Fibroblast of the aortic adventitia (primary cell): ENCODE measurements at regions not wholly inside any gene's neighbourhood (a gene's known extent, or its start where the extent isn't known, plus 50 kb on each side); places are given as distances from the start of the nearest gene placed in this dataset.

ENCODE experiments used
- DNase-seq: peaks from one replicate; pipeline ENCODE4 v3.0.0-alpha.2; 2010; ENCODE audit warnings: low read depth
- H3K4me3 ChIP-seq: 2 replicates; pipeline ENCODE4 v1.5.1; 2011; ENCODE audit warnings: low read depth, mild to moderate bottlenecking, control low read depth, low read length, moderate library complexity
- CTCF ChIP-seq: IDR thresholded peaks from 2 replicates; pipeline ENCODE4 v1.5.1; 2011; ENCODE audit warnings: mild to moderate bottlenecking, low read length, control low read depth, inconsistent platforms; ENCODE audit not compliant: insufficient read depth

GRCh38 chr11:57087991-57088390 lies 93.8 kb upstream of the LRRC55 start:
- no peak overlapping the region for H3K4me3 ChIP-seq
- DNase-seq: no peak
- no peak for TF ChIP-seq CTCF

- H3K4me3 ChIP-seq: no peak overlapping the region
- no peak for DNase-seq
- no peak for TF ChIP-seq CTCF
Observed at GRCh38 chr11:57092028-57092698, 89.6 kb upstream of the LRRC55 start.

GRCh38 chr11:57094181-57094935 lies 87.4 kb upstream of the LRRC55 start:
- no peak for DNase-seq
- TF ChIP-seq CTCF: no peak
- no peak overlapping the region for H3K4me3 ChIP-seq

GRCh38 chr11:57095417-57095816 lies 86.3 kb upstream of the LRRC55 start:
- no peak for TF ChIP-seq CTCF
- no peak for DNase-seq

GRCh38 chr11:57095896-57096295 lies 85.9 kb upstream of the LRRC55 start:
- no peak for DNase-seq
- no peak for TF ChIP-seq CTCF
- no peak overlapping the region for H3K4me3 ChIP-seq

More at GRCh38 chr11:57095417-57095816, 86.3 kb upstream of the LRRC55 start:
- H3K4me3 ChIP-seq: no peak overlapping the region

- TF ChIP-seq CTCF: no peak
- H3K4me3 ChIP-seq: no peak overlapping the region
- no peak for DNase-seq
Observed at GRCh38 chr11:57097149-57097548, 84.6 kb upstream of the LRRC55 start.

- no peak for TF ChIP-seq CTCF
- H3K4me3 ChIP-seq: no peak overlapping the region
- DNase-seq: no peak
Observed at GRCh38 chr11:57098191-57098590, 83.6 kb upstream of the LRRC55 start.
